ENCODE measurements at regions not wholly inside any gene's neighbourhood (a gene's known extent, or its start where the extent isn't known, plus 50 kb on each side); places are given as distances from the start of the nearest gene placed in this dataset.

DNA sequence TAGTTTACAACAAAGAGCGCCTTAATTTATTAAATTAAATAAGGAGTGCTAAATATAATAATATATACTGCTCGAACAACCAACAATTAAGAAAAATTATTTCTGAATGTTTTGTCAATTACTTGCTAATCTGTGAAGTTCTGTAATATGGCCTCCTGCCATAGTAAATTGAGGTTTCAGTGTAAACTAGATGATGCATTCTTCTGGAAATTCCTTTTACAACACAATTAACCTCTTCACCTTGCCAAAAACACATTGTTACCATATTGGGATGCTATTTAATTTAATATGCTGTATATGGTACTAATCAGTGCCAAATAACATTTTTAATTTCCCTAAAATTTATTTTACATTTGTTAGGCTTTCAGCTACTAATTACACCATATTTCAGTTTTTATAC is 808.4 kb upstream of the CITED2 start:
- Histone ChIP-seq H3K4me3 (no peak overlapping the region), H3K4me1 (no peaks in the 10 kb centered on the region), H3K27me3 (no peaks in the 10 kb centered on the region), H3K27ac (no peak overlapping the region), H3K36me3 (no peaks in the 10 kb centered on the region), H3K9me3 (no peaks in the 10 kb centered on the region)
- WGBS, result 92% methylated on average over 2 of the region's 2 CpGs
- TF ChIP-seq POLR2AphosphoS5 (IDR thresholded peaks at IDR 0.05), result no peak
- no peak for DNase-seq (ENCODE audit: low spot score in 2 of 2)

DNA sequence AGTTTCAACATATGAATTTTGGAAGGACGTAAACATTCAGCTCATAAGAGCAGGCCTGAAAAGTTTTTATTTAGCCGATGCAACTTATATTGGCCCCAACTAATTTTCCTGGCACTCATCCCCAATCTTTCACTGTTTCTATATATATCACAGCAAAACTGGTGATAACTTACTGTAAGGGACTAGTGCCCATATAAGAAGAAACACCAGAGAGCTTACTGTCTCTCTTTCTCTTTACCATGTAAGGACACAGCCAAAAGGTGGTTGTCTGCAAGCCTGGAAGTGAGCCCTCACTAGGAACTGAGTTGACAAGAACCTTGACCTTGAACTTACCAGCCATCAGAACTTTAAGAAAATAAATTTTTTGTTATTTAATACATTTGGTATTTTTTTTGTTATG is 807.4 kb upstream of the CITED2 start:
- Histone ChIP-seq H3K27me3 (no peaks in the 10 kb centered on the region), H3K4me3 (no peak overlapping the region), H3K4me1 (no peaks in the 10 kb centered on the region), H3K9me3 (no peaks in the 10 kb centered on the region), H3K27ac (no peak overlapping the region), H3K36me3 (no peaks in the 10 kb centered on the region)
- no peak for DNase-seq (ENCODE audit: low spot score in 2 of 2)
- TF ChIP-seq, protein P1, sequence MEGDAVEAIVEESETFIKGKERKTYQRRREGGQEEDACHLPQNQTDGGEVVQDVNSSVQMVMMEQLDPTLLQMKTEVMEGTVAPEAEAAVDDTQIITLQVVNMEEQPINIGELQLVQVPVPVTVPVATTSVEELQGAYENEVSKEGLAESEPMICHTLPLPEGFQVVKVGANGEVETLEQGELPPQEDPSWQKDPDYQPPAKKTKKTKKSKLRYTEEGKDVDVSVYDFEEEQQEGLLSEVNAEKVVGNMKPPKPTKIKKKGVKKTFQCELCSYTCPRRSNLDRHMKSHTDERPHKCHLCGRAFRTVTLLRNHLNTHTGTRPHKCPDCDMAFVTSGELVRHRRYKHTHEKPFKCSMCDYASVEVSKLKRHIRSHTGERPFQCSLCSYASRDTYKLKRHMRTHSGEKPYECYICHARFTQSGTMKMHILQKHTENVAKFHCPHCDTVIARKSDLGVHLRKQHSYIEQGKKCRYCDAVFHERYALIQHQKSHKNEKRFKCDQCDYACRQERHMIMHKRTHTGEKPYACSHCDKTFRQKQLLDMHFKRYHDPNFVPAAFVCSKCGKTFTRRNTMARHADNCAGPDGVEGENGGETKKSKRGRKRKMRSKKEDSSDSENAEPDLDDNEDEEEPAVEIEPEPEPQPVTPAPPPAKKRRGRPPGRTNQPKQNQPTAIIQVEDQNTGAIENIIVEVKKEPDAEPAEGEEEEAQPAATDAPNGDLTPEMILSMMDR (IDR thresholded peaks at IDR 0.05), result no peak
- no peak for TF ChIP-seq POLR2AphosphoS5 (IDR thresholded peaks at IDR 0.05)
- TF ChIP-seq EP300 (IDR thresholded peaks at IDR 0.05), result no peak
- no peak for TF ChIP-seq POLR2A (IDR thresholded peaks at IDR 0.05)
- WGBS, result 96% methylated on average over 2 of the region's 2 CpGs

DNA sequence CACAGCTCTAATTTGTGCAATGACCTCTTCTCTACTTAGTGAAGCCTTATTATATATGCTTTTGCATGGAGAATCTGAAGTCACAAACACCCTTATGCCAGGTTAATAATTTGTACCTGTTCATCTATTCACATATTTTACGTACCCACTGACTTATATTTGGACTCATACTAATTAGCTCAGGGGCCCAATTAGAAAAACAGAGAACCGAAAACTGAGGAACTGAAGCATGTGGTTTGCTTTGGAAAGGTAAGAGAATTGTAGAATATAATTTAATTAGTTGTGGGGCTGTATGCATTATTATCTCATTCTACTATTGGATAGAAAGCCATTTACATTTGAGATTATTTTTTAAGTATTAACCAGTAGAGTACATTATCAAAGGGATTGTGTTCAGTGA is 805.9 kb upstream of the CITED2 start:
- Histone ChIP-seq H3K4me3 (no peak overlapping the region), H3K9me3 (no peaks in the 10 kb centered on the region), H3K36me3 (no peaks in the 10 kb centered on the region), H3K27ac (no peak overlapping the region), H3K27me3 (no peaks in the 10 kb centered on the region), H3K4me1 (no peaks in the 10 kb centered on the region)
- DNase-seq (ENCODE audit: low spot score in 2 of 2), result no peak
- 96% methylated on average over 2 of the region's 2 CpGs for WGBS
- TF ChIP-seq, protein P1 (IDR thresholded peaks at IDR 0.05), result no peak

GRCh38 chr6:140178935-140179334 is 804.5 kb upstream of the CITED2 start:
- Histone ChIP-seq H3K27me3 (no peaks in the 10 kb centered on the region), H3K9me3 (no peaks in the 10 kb centered on the region), H3K4me1 (no peaks in the 10 kb centered on the region), H3K4me3 (no peak overlapping the region), H3K27ac (no peak overlapping the region), H3K36me3 (no peaks in the 10 kb centered on the region)
- no peak for TF ChIP-seq POLR2AphosphoS5 (IDR thresholded peaks at IDR 0.05)
- no peak for TF ChIP-seq POLR2A (IDR thresholded peaks at IDR 0.05)
- TF ChIP-seq EP300 (IDR thresholded peaks at IDR 0.05), result no peak
- TF ChIP-seq, protein P1 (IDR thresholded peaks at IDR 0.05), result no peak
- no peak for DNase-seq (ENCODE audit: low spot score in 2 of 2)

DNA sequence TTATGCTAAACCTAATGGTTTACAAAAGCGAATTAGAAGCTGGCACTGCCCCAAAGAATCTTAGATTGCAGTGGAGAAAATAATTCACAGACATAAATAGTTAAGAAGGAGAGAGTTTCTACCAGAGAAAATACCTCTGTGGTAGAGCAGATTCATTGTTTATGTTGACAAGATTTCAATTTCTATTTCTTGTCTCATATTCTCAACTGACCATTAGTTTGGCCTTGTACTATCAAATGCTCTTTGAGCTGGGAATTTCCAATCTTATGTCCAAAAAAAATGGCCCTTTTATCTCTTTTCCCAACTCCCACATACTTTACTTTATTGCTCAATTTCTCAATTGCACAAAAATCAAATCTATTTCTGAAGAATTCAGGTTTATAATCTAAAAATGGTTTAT is 804.1 kb upstream of the CITED2 start:
- Histone ChIP-seq H3K4me1 (no peaks in the 10 kb centered on the region), H3K36me3 (no peaks in the 10 kb centered on the region), H3K9me3 (no peaks in the 10 kb centered on the region), H3K4me3 (no peak overlapping the region), H3K27ac (no peak overlapping the region), H3K27me3 (no peaks in the 10 kb centered on the region)
- WGBS, result 68% methylated on average over 1 of the region's 1 CpG
- TF ChIP-seq EP300 (IDR thresholded peaks at IDR 0.05), result no peak
- no peak for TF ChIP-seq POLR2A (IDR thresholded peaks at IDR 0.05)
- no peak for DNase-seq (ENCODE audit: low spot score in 2 of 2)

- no peak for DNase-seq (ENCODE audit: low spot score in 2 of 2)
- no peak overlapping the region for H3K27ac ChIP-seq
- no peaks in the 10 kb centered on the region for H3K9me3 ChIP-seq
- no peaks in the 10 kb centered on the region for H3K36me3 ChIP-seq
- no peak overlapping the region for H3K4me3 ChIP-seq
- H3K4me1 ChIP-seq, result no peaks in the 10 kb centered on the region
- TF ChIP-seq POLR2AphosphoS5 (IDR thresholded peaks at IDR 0.05) (no peak), EP300 (IDR thresholded peaks at IDR 0.05) (no peak), POLR2A (IDR thresholded peaks at IDR 0.05) (no peak)
- TF ChIP-seq, protein P1 (IDR thresholded peaks at IDR 0.05), result no peak
- WGBS, result 94% methylated on average over 1 of the region's 1 CpG
- H3K27me3 ChIP-seq, result no peaks in the 10 kb centered on the region
These were observed 801.9 kb upstream of the CITED2 start for GRCh38 chr6:140176306-140176705.
